ENCODE measurements at regions not wholly inside any gene's neighbourhood (a gene's known extent, or its start where the extent isn't known, plus 50 kb on each side); places are given as distances from the start of the nearest gene placed in this dataset.

DNA sequence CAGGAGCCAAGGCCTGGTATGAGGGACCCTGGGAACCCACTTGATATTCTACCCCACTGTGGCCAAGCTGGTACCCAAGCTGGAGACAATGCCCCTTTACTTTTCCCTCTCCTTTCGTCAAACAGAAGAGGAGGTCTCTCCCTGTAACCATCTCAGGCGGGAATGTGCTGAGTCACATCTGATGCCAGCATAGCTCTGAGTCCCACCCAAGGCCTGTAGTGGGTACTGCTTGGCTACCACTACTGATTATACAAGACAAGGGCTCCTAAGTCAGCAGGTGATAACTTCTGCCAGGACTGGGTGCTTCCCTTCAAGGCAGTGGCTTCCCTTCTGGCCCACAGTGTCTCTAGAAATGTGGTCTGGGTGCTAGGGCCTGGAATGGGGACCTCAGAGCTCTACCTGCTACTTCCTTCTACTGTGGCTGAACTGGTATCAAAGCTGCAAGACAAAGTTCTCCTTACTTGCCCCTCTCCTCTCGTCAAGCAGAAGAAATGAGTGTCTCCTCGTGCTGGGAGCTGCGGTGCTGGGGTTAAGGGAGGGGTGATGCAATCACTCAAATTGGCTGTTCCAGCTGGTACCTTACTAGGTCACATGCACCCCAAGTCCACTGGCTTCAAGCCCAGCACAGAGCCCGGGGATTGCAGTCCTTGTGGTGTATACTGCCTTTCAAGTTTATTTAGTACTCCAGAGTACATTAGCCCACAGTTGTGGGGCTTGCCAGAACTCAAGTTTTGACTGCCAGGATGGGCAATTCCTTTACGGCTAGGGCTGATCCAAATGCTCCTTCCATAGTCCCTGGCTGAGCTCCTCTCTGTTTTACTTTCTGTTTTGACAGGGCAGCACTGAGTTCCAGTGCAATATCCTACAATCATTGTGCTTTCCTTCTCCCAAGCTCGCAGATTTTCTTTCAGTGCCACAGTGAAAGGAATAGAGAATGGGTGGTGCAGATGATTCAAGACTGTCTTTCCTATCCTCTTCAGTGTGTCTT, 419.7 kb upstream of the CNTN5 start:
- H3K4me1 ChIP-seq = no peaks in the 10 kb centered on the region
- H3K36me3 ChIP-seq = no peaks in the 10 kb centered on the region
- no peak overlapping the region for H3K27ac ChIP-seq
- no peaks in the 10 kb centered on the region for H3K27me3 ChIP-seq (replicated peaks in 1 of 7)
- WGBS, 5 donors = 54 to 74% (median 57%) methylated on average over 8 of the region's 8 CpGs
- DNase-seq = no peak
- intact Hi-C loops (cut with DNase I; ENCODE audit: low total_unique reads) = no loop called here
- TF ChIP-seq, protein P1, sequence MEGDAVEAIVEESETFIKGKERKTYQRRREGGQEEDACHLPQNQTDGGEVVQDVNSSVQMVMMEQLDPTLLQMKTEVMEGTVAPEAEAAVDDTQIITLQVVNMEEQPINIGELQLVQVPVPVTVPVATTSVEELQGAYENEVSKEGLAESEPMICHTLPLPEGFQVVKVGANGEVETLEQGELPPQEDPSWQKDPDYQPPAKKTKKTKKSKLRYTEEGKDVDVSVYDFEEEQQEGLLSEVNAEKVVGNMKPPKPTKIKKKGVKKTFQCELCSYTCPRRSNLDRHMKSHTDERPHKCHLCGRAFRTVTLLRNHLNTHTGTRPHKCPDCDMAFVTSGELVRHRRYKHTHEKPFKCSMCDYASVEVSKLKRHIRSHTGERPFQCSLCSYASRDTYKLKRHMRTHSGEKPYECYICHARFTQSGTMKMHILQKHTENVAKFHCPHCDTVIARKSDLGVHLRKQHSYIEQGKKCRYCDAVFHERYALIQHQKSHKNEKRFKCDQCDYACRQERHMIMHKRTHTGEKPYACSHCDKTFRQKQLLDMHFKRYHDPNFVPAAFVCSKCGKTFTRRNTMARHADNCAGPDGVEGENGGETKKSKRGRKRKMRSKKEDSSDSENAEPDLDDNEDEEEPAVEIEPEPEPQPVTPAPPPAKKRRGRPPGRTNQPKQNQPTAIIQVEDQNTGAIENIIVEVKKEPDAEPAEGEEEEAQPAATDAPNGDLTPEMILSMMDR (IDR thresholded peaks at IDR 0.05 in 8 of 11, conservative IDR thresholded peaks at IDR 0.05 in 3 of 11) = no peak
- TF ChIP-seq POLR2AphosphoS5 (IDR thresholded peaks at IDR 0.05) (no peak), POLR2A (IDR thresholded peaks at IDR 0.05) (no peak)
- peaks cover 0 to 20% (median 4%) of the 10 kb centered on the region in 8 donors for H3K9me3 ChIP-seq
- H3K4me3 ChIP-seq = no peak overlapping the region

DNA sequence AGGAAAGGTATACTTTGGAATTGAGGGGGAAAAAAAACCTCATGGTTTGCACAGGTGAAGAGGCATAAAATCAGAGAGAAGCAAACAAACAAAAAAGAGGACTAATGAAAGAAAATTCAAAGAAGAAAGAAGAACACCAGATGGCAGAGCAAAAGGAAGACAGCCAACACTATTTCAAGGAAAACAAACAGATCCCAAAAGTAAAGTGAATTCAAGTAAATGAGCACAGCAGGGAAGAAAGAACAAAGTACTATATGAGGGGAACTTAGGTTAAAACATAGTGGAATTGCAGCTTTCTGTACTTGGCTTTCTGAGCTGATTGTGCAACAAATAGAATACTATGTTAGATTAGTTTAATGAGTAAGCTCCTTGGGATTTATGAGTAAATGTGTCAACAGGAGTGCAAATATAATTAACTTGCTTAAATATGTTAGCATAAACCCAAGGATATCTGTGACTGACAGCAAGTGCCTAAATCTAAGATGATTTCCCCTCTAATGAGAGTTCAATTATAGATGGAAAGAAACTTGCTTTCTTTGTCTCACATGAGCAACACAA, 404.6 kb upstream of the CNTN5 start:
- H3K27me3 ChIP-seq (replicated peaks in 1 of 7) = no peaks in the 10 kb centered on the region
- DNase-seq = no peak
- TF ChIP-seq POLR2AphosphoS5 (IDR thresholded peaks at IDR 0.05) (no peak), POLR2A (IDR thresholded peaks at IDR 0.05) (no peak)
- TF ChIP-seq, protein P1 (IDR thresholded peaks at IDR 0.05 in 8 of 11, conservative IDR thresholded peaks at IDR 0.05 in 3 of 11) = no peak
- no peaks in the 10 kb centered on the region for H3K36me3 ChIP-seq
- H3K4me1 ChIP-seq = no peaks in the 10 kb centered on the region
- H3K4me3 ChIP-seq = no peak overlapping the region
- intact Hi-C loops (cut with DNase I; ENCODE audit: low total_unique reads) = no loop called here
- no peak overlapping the region for H3K27ac ChIP-seq
- H3K9me3 ChIP-seq = peaks cover 0 to 54% (median 30%) of the 10 kb centered on the region in 8 donors

DNA sequence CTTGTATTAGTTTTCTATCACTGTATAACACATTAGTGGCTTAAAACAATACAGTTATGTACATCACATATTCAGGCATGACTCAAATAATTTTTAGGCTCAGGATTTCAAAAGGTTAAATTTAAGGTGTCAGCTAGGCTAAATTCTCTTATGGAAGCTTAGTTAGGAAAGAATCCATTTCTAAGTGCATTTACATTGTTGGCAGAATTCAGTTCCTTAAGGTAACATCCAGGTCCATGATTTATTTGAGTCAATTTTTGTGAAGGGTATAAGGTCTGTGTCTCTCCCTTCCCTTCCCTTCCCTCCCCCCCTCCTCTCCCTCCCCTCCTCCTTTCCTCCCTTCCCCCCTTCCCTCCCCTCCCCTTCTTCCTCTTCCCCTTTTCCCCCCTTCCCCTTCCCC, 399.0 kb upstream of the CNTN5 start:
- Histone ChIP-seq H3K27ac (no peak overlapping the region), H3K27me3 (replicated peaks in 1 of 7) (no peaks in the 10 kb centered on the region), H3K9me3 (peaks cover 0 to 63% (median 31%) of the 10 kb centered on the region in 8 donors), H3K4me1 (no peaks in the 10 kb centered on the region), H3K36me3 (no peaks in the 10 kb centered on the region), H3K4me3 (no peak overlapping the region)
- TF ChIP-seq POLR2AphosphoS5 (IDR thresholded peaks at IDR 0.05) (no peak), POLR2A (IDR thresholded peaks at IDR 0.05) (no peak)
- TF ChIP-seq, protein P1 (IDR thresholded peaks at IDR 0.05 in 8 of 11, conservative IDR thresholded peaks at IDR 0.05 in 3 of 11) = no peak
- DNase-seq = no peak
- intact Hi-C loops (cut with DNase I; ENCODE audit: low total_unique reads) = no loop called here

DNA sequence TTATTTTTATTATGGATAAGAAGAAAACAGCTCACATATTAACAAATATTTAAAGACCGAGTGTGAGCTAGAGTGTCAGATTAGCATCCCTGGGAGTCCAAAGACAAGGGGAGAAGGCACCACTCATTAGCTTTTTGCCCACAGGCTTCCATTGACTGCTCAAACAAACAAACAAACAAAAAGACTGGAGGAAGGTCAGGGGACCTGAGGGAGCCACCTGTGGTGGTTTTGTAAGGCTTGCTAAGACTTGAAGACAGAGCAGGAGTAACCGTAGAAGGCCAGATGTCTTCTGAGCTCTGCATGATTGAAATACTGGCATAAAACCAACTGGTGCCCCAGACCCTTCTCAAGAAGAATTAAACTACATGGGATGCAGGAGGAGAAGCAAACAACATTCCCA, 395.2 kb upstream of the CNTN5 start:
- peaks cover 0 to 31% (median 7%) of the 10 kb centered on the region in 8 donors for H3K9me3 ChIP-seq
- DNase-seq = no peak
- no peaks in the 10 kb centered on the region for H3K4me1 ChIP-seq
- intact Hi-C loops (cut with DNase I; ENCODE audit: low total_unique reads) = no loop called here
- H3K36me3 ChIP-seq = no peaks in the 10 kb centered on the region
- H3K27me3 ChIP-seq (replicated peaks in 1 of 7) = no peaks in the 10 kb centered on the region
- TF ChIP-seq POLR2AphosphoS5 (IDR thresholded peaks at IDR 0.05) (no peak), POLR2A (IDR thresholded peaks at IDR 0.05) (no peak)
- no peak overlapping the region for H3K4me3 ChIP-seq
- WGBS, 5 donors = 80 to 90% (median 84%) methylated on average over 2 of the region's 2 CpGs
- H3K27ac ChIP-seq = no peak overlapping the region
